ENCODE measurements at regions not wholly inside any gene's neighbourhood (a gene's known extent, or its start where the extent isn't known, plus 50 kb on each side); places are given as distances from the start of the nearest gene placed in this dataset.

- no peak overlapping the region for H3K27ac Mint-ChIP-seq
- Histone ChIP-seq H3K4me1 (ENCODE audit: control insufficient read depth, insufficient read depth, low read length) (no peaks in the 10 kb centered on the region), H3K9me3 (ENCODE audit: control insufficient read depth, insufficient read depth, low read length) (peaks cover 6% of the 10 kb centered on the region), H3K27ac (ENCODE audit: low read length) (no peak overlapping the region), H3K4me3 (ENCODE audit: low read length) (no peak overlapping the region), H3K27me3 (ENCODE audit: control insufficient read depth, insufficient read depth, low read length) (no peaks in the 10 kb centered on the region), H3K36me3 (ENCODE audit: control insufficient read depth, insufficient read depth, low read length) (no peaks in the 10 kb centered on the region)
- TF ChIP-seq CTCF (IDR thresholded peaks at IDR 0.05): no peak
- H3K4me1 Mint-ChIP-seq: no peaks in the 10 kb centered on the region
- no peaks in the 10 kb centered on the region for H3K27me3 Mint-ChIP-seq (ENCODE audit: low read depth in 2 of 2)
- intact Hi-C loops (cut with micrococcal nuclease): no loop called here
- peaks cover 13 to 17% of the 10 kb centered on the region in 2 donors for H3K9me3 Mint-ChIP-seq
- H3K4me3 Mint-ChIP-seq: no peak overlapping the region
- H3K36me3 Mint-ChIP-seq: peaks cover 13% of the 10 kb centered on the region
- DNase-seq (no peak), ATAC-seq (no peak)
Measured at GRCh38 chr6:65830151-65830550, 123.1 kb upstream of the EYS start.

DNA sequence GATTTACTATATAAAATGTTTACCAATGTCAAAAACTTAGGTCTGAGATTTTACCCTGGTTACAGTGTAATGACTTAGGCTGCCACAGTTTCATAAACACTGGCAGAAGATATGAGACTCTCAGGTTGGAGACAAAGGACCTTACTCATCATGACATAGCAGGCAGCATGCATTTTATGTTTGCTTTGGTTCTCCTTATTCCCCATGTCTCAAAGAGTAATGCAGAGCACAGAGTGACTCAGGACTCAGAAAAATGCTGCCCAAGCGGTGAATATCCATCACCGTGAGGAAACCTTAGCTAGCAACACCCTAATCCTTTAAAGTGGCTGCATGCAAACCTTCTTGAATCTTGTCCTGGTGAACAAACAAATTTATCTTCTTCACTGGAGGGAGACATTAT, 112.1 kb upstream of the EYS start:
- DNase-seq (no peak), ATAC-seq (no peak)
- no peaks in the 10 kb centered on the region for H3K4me1 ChIP-seq (ENCODE audit: control insufficient read depth, insufficient read depth, low read length)
- no peaks in the 10 kb centered on the region for H3K9me3 ChIP-seq (ENCODE audit: control insufficient read depth, insufficient read depth, low read length)
- WGBS (ENCODE audit: insufficient coverage): 92% methylated on average over 2 of the region's 2 CpGs
- Mint-ChIP-seq H3K27ac (no peak overlapping the region), H3K4me3 (no peak overlapping the region), H3K27me3 (ENCODE audit: low read depth in 2 of 2) (no peaks in the 10 kb centered on the region), H3K4me1 (no peaks in the 10 kb centered on the region), H3K9me3 (peaks cover 19% of the 10 kb centered on the region in 2 donors), H3K36me3 (peaks cover 18% of the 10 kb centered on the region)
- intact Hi-C loops (cut with micrococcal nuclease): no loop called here
- no peak overlapping the region for H3K27ac ChIP-seq (ENCODE audit: low read length)
- H3K36me3 ChIP-seq (ENCODE audit: control insufficient read depth, insufficient read depth, low read length): no peaks in the 10 kb centered on the region
- no peak overlapping the region for H3K4me3 ChIP-seq (ENCODE audit: low read length)
- no peak for TF ChIP-seq CTCF (IDR thresholded peaks at IDR 0.05)
- H3K27me3 ChIP-seq (ENCODE audit: control insufficient read depth, insufficient read depth, low read length): no peaks in the 10 kb centered on the region

DNA sequence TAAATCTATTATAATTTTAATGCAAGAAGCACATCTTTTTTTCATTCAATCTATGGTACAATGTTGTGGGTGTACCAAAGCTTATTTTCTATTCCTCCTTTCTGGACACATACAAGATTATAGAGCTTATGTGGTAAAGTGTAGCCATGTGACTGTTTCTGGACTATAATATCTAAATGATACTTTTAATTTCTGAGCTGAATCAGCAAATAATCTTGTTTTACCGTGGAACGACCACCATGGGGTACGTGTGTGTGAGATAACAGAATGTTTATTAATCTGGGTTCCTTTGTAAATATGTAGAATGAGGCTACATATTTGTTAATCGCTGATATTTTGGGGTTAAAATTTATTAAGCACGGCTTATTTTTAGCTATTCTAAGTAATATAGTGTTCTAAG, 111.5 kb upstream of the EYS start:
- no peak for TF ChIP-seq CTCF (IDR thresholded peaks at IDR 0.05)
- 84% methylated on average over 5 of the region's 5 CpGs for WGBS (ENCODE audit: insufficient coverage)
- H3K4me1 ChIP-seq (ENCODE audit: control insufficient read depth, insufficient read depth, low read length): no peaks in the 10 kb centered on the region
- H3K4me3 Mint-ChIP-seq: no peak overlapping the region
- H3K27ac Mint-ChIP-seq: no peak overlapping the region
- intact Hi-C loops (cut with micrococcal nuclease): no loop called here
- no peaks in the 10 kb centered on the region for H3K9me3 ChIP-seq (ENCODE audit: control insufficient read depth, insufficient read depth, low read length)
- H3K27me3 Mint-ChIP-seq (ENCODE audit: low read depth in 2 of 2): no peaks in the 10 kb centered on the region
- no peaks in the 10 kb centered on the region for H3K36me3 ChIP-seq (ENCODE audit: control insufficient read depth, insufficient read depth, low read length)
- no peaks in the 10 kb centered on the region for H3K4me1 Mint-ChIP-seq
- no peak overlapping the region for H3K27ac ChIP-seq (ENCODE audit: low read length)
- peaks cover 18% of the 10 kb centered on the region for H3K36me3 Mint-ChIP-seq
- DNase-seq (no peak), ATAC-seq (no peak)
- no peaks in the 10 kb centered on the region for H3K27me3 ChIP-seq (ENCODE audit: control insufficient read depth, insufficient read depth, low read length)
- H3K4me3 ChIP-seq (ENCODE audit: low read length): no peak overlapping the region
- peaks cover 15 to 17% of the 10 kb centered on the region in 2 donors for H3K9me3 Mint-ChIP-seq

DNA sequence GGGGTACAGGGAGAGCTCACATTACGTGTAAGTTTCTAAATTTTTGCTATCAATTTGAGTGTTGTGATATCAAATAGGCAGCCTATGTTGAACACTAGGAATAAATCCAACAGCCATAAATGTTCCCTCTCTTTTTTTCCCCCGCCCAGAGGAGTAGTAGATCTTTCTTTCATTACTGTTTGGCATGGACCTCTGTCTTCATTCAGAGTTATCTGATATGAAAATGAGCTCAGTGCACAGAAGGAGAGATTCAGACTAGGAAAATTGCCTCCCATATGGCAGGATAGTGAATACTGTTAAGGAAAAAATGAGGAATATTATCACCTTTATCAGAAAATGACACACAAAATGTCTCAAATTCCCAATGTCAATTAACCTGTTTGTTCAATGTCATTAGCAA, 110.0 kb upstream of the EYS start:
- Mint-ChIP-seq H3K36me3 (peaks cover 18% of the 10 kb centered on the region), H3K27ac (no peak overlapping the region), H3K4me3 (no peak overlapping the region), H3K9me3 (peaks cover 17 to 21% of the 10 kb centered on the region in 2 donors), H3K4me1 (no peaks in the 10 kb centered on the region), H3K27me3 (ENCODE audit: low read depth in 2 of 2) (no peaks in the 10 kb centered on the region)
- TF ChIP-seq CTCF (IDR thresholded peaks at IDR 0.05): no peak
- no peak overlapping the region for H3K4me3 ChIP-seq (ENCODE audit: low read length)
- no peaks in the 10 kb centered on the region for H3K36me3 ChIP-seq (ENCODE audit: control insufficient read depth, insufficient read depth, low read length)
- no peak overlapping the region for H3K27ac ChIP-seq (ENCODE audit: low read length)
- H3K4me1 ChIP-seq (ENCODE audit: control insufficient read depth, insufficient read depth, low read length): no peaks in the 10 kb centered on the region
- DNase-seq (no peak), ATAC-seq (no peak)
- 33% methylated on average over 1 of the region's 2 CpGs for WGBS (ENCODE audit: insufficient coverage)
- no peaks in the 10 kb centered on the region for H3K27me3 ChIP-seq (ENCODE audit: control insufficient read depth, insufficient read depth, low read length)
- H3K9me3 ChIP-seq (ENCODE audit: control insufficient read depth, insufficient read depth, low read length): no peaks in the 10 kb centered on the region
- intact Hi-C loops (cut with micrococcal nuclease): no loop called here
